ENCODE measurements at regions not wholly inside any gene's neighbourhood (a gene's known extent, or its start where the extent isn't known, plus 50 kb on each side); places are given as distances from the start of the nearest gene placed in this dataset.

- no peak for DNase-seq
These were observed 309.2 kb downstream of the QKI start for GRCh38 chr6:163723759-163724158.

DNA sequence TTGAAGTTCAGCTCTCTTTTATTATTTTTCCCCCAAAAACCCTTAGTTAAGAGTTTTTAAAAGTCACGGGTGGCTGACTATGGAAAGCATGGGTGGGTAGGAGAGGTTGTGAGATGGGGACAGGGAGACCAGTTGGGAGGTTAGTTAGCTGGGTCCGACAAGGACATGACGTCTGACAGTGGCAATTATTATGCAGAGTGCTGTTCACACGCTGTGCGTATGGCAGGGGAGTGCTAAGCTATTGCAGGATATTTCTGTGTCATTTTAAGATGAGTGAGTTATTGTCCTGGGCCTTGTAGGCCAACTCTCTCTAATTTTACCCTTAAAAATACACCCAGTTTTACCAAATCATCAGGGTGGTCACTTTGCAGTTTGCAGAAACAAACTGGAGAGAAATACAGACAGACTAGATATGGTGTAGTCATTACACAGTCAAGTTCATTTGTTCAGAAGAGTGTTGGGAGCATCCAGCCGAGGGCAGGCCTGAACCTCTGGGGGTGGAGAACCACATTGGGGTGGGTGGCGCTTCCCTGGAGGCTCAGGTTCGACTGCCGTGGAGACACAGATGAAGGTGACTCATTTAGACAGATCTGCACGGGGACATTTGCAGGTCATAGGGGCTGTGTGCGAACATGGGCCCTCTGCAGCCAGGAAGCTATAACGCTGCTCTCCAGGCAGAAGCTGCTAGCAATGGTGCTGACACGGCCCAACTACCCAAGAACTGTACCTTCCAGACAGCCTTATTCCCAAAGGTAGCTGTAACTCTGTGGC, 307.6 kb downstream of the QKI start:
- no peak for DNase-seq

- DNase-seq = no peak
These were observed 306.9 kb downstream of the QKI start for GRCh38 chr6:163721435-163721834.

DNA sequence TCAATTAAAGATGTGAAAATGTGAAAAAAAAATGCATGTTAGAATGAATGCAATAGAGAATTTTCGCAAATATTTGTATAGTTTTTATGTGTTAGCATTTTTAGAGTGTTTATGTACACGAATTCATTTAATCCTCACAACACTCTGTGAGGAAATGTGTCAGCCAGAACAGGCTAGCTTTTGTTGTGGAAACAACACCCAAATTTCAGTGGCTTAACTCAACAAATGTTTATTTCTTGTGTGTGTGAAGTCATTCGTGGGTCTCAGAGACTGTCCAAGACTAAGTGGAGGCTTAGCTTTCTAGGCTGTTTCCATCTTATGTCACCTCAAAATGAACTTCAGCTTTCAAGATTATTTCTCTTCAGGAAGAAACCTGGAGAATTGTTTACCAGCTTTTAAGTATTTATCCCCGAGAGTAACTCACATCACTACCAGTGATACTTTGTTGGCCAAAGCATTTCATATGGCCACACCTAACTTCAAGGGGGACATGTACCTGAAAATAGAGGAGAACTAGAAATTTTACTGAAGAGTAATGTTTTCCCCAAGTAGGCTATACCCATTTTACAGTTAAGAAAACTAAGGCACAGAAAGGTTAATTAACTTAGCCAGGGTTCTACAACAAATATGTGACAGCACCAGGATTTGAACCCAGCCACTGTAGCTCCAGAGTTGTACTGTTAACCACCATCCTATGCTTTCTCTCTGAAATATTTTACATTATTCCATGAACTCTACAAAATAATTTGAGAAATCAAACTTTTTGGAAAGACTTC, 306.1 kb downstream of the QKI start:
- no peak for DNase-seq

DNA sequence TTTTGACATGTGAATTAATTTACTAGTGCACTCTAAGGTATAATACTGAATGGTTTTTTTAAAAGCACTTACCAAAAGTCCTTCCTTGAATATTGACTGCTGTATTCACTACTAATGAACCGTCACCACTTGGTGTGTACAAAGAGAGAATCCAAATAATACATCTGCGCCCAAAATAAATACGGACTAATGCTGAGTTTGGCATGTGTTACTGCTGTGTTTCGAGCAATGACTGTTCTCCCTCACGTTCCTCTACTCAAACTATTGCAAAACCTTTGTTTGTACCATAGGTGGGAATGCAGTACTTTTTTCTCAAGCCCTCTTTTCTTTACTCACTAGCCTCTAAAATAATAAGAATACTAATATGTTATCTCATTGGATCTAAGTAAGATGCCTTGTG, 305.5 kb downstream of the QKI start:
- DNase-seq = no peak

- DNase-seq = no peak
These were observed 304.7 kb downstream of the QKI start for GRCh38 chr6:163719028-163719742.

DNA sequence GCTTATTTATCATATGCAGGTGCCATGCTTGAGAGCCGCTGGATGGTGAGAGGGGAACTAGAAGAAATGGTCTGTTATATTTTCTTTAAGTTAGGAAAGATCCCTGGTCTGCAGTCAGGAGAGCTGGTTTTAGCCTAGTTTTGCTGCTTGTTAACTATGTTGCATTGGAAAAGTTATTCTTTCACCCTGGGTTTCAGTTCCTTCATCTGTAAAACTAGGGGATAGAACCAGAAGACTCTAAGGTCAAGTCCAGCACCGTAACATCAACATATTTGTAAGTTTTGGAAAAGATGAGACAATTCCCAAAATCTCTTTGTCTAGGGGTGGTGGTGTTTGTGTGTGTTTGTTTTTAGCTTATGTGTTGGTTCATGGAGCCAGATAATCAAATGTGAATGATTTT, 304.0 kb downstream of the QKI start:
- DNase-seq = no peak

- DNase-seq = no peak
These were observed 302.7 kb downstream of the QKI start for GRCh38 chr6:163717106-163717764.

DNA sequence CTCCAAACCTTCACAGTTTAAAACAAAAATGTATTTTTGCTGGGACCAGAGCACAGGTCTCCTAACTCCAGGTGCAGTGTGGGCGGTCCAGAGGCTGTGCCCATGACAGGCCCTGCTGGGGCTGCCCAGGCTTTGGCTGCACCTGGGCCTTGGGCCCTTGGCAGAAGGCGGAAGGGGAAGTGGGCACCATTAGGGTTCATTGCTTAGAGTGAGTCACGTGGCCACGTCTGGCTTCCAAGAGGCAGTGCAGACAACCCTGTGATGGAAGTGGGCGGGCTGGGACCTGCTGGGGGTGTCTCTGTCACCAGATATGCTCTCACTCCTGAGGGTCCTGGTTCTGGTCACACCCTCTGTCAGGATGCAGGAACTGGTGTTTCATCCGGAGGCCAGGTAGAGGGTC, 302.2 kb downstream of the QKI start:
- no peak for DNase-seq

DNA sequence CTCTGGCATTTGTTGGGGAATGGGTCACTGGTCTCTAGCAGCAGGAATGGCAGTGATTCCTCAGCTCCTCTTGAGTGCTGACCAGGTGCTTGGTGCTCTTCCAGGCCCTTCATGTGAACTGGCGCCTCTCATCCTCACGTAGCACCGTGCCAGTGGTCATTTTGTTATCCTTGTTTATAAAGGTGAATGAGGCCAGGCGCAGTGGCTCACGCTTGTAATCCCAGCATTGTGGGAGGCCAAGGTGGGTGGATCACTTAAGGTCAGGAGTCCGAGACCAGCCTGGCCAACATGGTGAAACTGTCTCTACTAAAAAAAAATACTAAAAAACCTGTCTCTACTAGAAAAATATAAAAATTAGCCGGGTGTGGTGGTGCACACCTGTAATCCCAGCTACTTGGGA, 301.3 kb downstream of the QKI start:
- DNase-seq = no peak

- no peak for DNase-seq
These were observed 299.7 kb downstream of the QKI start for GRCh38 chr6:163714179-163714578.

DNA sequence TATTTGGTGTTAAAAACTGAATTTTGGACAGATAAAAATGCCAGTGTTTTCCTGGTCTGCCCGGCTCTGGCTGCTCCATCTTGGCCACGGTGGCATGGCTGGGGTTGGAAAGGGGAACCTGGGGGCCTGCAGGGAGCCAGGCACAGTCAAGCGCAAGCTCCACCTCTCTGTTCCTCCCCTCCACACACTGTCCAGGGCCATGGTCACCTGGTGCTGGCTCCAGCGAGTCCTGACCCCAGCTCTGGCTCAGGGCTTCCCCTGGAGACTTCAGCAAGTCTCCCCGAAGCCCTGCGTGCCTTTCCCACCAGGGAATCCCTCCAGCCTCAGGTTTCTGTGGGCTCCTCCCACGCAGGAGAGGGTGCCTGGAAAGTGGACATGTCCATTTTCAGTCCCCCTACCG, 298.5 kb downstream of the QKI start:
- no peak for DNase-seq

DNA sequence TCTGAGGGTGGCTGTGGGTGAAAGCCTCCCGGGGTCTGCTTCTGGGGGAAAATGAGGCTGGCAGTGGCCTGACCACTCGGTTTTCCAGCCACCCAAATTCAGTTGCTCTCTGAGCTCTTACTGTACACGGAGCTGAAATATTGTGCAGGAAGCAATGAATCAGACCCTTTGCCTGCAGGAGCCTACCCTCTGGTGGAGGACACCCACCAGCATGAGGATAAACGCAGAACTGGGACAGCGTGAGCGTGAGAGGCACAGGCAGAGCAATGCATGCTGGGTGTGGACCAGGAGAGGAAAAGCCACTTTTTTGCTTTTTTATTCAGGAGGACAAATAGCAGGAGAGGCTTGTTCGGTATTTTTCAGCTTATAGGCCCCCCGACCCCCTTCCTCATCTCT, 298.0 kb downstream of the QKI start:
- DNase-seq = no peak

- DNase-seq = peak; percentile 48
These were observed 297.4 kb downstream of the QKI start for GRCh38 chr6:163711615-163712565.

- peak; percentile 35 for DNase-seq
These were observed 296.3 kb downstream of the QKI start for GRCh38 chr6:163710532-163711470.

- no peak for DNase-seq
These were observed 295.2 kb downstream of the QKI start for GRCh38 chr6:163709693-163710092.

DNA sequence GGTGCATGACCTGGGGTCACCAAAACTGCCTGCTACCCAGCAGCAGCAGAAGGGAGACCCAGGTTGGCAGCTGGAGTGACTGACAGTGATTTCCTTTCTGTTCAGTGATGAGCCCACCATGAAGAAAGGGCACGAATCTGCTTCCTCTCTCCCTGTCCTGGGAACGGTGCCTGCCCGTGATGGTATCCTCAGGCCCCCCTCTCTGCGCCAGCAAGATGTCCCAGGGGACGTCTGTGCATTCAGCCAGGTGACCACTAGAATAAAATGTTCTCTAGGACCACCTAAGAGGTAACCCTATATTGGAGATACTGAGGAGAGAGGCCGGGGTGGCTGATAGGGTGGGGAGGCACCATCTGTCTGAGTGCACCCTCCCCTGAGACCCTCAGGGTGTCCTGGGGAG, 294.7 kb downstream of the QKI start:
- DNase-seq = no peak

- DNase-seq = no peak
These were observed 293.9 kb downstream of the QKI start for GRCh38 chr6:163708466-163708865.

DNA sequence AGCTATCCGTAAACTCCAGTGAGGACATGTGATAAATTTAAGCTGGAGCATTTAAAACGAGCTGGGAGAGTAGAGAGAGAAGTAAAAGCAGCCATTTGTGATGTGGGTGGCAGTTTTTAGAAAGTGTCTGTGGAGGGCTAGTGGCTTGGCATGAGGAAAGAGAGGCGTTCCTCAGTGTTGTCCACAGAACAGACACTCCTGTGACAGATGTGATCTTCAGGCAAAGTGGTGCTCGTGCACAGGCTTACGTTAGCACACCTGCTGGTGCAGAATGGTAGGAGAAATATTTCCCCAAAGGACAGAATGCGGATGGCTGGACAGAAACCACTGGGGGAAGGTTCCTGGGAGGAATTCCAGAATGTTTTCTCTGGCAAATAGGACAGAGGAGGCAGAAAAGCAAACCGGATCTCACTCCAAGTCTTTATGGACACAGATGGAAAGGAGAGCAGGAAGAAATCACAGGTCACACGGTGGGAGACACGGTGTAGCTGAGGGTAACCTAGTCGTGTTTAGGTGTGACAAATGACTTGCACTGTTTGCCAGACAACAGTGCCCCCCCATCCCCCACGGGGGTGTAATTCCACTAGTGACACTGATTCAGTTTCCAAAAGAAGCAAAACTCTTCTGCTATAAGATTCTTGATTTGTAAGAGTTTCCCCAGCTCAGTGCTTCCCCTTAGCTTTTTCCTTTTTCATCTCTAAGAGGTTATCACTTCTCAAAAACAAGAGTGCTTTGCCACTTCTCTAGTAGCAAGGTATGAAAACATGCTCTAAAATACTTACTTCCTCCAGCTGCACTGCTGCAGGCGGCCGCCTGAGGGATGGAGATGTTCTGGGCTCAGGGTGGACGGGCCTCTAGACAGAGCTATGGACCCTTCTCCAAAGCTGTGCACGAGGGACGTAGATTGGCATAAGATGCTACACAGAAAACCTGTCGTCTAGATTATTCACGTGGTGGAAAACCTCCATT, 293.2 kb downstream of the QKI start:
- DNase-seq = no peak

Data from hematopoietic multipotent progenitor cell treated with erythropoietin and hydrocortisone succinate and interleukin-3 and kit ligand, for 8 days (in vitro differentiated cells).